Stomach smooth muscle (tissue), 2 donors: ENCODE measurements at regions not wholly inside any gene's neighbourhood (a gene's known extent, or its start where the extent isn't known, plus 50 kb on each side); places are given as distances from the start of the nearest gene placed in this dataset.

ENCODE experiments used
- H3K27ac ChIP-seq: one replicate; pipeline ENCODE4 v1.7.0; 2013; ENCODE audit warnings: mild to moderate bottlenecking, low read length, inconsistent platforms
- H3K27me3 ChIP-seq, 2 donors: one replicate each; pipeline ENCODE4 v1.7.0; 2013; ENCODE audit warnings: low read length in 2 of 2; ENCODE audit not compliant: insufficient read depth in 2 of 2, control insufficient read depth in 1 of 2
- H3K36me3 ChIP-seq, 2 donors: one replicate each; pipeline ENCODE4 v1.7.0; 2013; ENCODE audit warnings: low read length in 2 of 2; ENCODE audit not compliant: control insufficient read depth in 2 of 2, insufficient read depth in 2 of 2
- H3K4me1 ChIP-seq: one replicate; pipeline ENCODE4 v1.7.0; 2013; ENCODE audit warnings: low read length; ENCODE audit not compliant: control insufficient read depth, insufficient read depth
- H3K4me3 ChIP-seq, 2 donors: one replicate each; pipeline ENCODE4 v1.7.0; 2013; ENCODE audit warnings: low read length in 2 of 2
- H3K9ac ChIP-seq, 2 donors: one replicate each; pipeline ENCODE4 v1.7.0; 2013; ENCODE audit warnings: low read length in 2 of 2, mild to moderate bottlenecking in 1 of 2
- H3K9me3 ChIP-seq, 2 donors: one replicate each; pipeline ENCODE4 v1.7.0; 2013; ENCODE audit warnings: low read length in 2 of 2; ENCODE audit not compliant: control insufficient read depth in 2 of 2
- donor health status: healthy.
- donor health status: Pancreatic carcinoma.

DNA sequence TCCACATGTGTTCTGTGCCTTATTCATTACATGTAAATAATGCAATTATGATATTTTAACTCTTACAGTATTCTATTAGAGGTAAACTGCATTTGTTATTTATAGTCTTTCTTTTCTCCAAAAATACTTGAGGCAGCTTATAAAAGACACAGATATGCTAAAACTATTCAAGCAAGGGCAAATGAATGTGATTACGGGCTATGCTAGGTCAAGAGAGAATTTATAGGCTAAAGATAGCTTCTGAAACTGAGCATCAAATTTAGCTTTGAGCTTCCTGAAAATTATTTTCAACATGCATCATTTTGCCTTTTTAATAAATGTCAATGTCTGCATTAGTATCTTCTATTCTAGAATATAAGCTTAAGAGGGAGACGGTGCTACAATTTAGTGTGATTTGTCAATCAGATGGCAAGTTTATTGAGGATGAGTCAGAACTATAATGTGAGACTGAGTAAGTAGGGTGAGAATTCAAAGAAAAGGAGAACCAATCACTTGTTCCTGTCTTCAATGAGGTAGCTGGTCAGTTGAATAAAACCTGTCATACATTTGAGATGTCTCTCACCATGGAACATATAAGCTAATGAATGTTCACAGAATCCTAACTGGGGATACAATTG lies 669.4 kb upstream of the CITED2 start:
- Histone ChIP-seq H3K27me3 (no peaks in the 10 kb centered on the region), H3K27ac (no peak overlapping the region), H3K36me3 (no peaks in the 10 kb centered on the region), H3K4me1 (no peaks in the 10 kb centered on the region), H3K4me3 (no peak overlapping the region), H3K9me3 (no peaks in the 10 kb centered on the region), H3K9ac (no peak overlapping the region)

DNA sequence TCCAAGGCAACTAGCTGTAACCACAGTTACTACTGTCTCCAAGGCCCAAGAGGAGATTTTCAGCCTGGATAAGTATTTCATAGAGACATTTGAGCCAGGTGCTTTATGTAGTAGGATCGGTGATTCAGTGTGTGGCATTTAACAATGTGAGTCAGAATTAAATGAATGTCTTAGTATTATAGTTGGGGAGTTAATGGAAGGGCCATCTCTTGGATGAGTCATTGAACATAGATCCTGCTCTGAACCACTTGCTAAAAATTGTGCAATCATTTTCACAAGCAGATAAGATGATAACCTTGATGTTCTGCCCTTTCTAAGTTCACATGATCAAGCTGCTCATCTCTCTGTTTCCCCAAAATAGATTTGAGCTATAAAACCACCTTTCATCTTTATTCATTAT lies 668.9 kb upstream of the CITED2 start:
- no peaks in the 10 kb centered on the region for H3K4me1 ChIP-seq
- no peak overlapping the region for H3K9ac ChIP-seq
- no peak overlapping the region for H3K27ac ChIP-seq

DNA sequence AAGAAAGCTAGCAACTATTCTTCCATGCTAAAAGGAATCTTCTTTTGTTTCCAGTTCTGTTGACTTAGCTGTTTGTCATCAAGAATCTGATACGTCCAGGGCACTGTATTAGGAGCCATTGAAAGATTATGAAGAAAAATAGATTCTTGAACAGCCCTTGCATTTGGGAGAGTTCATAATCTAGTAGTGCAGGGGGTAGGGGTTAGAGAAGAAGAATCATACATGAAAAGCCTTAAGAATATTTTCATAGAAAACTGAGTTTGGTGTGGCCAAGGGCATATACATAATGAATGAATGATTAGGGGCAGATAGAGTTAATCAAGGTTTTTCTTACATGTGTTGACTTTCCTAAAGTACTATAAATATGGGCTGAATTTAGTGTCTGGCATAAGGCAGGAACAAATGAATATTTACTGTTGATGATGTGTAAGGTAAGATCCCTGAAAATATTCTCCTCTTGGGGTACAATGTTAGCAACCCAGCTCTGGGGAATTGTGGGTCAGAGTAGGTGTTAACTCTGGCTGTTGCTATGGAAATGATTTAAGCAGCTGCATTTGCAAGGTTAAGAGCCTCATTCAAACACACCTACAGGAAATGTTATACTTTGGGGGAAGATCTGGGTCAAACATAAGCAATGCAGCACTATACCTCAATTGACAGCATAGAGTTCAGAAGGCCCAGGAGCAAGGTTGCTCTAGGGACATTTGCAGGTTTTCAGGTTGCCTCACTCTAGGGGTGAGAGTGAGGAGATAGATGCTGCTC lies 667.3 kb upstream of the CITED2 start:
- no peaks in the 10 kb centered on the region for H3K27me3 ChIP-seq
- H3K4me1 ChIP-seq = no peaks in the 10 kb centered on the region
- no peak overlapping the region for H3K27ac ChIP-seq
- H3K9me3 ChIP-seq = no peaks in the 10 kb centered on the region
- H3K9ac ChIP-seq = no peak overlapping the region
- H3K4me3 ChIP-seq = no peak overlapping the region
- no peaks in the 10 kb centered on the region for H3K36me3 ChIP-seq

More for the DNA sequence above, 668.9 kb upstream of the CITED2 start:
- Histone ChIP-seq H3K36me3 (no peaks in the 10 kb centered on the region), H3K27me3 (no peaks in the 10 kb centered on the region), H3K4me3 (no peak overlapping the region), H3K9me3 (no peaks in the 10 kb centered on the region)

DNA sequence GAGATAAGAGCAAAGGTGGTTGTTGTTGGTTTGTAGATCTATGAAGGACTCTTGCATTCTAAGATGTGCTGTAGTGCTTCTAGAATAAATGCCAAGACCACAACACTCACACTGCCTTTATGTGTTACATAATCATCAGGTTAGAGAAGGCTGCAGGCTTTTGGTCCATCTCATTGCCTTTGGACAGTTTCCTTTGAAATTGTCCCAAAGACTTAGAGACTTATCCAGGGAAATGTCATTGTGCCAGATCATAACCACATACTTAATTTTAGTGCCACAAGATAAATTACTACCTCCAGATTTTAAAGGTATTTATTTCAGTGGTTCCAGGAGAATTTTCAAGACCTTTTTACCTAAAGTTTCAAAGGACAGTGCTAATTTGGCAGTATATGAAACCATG lies 666.6 kb upstream of the CITED2 start:
- H3K27me3 ChIP-seq = no peaks in the 10 kb centered on the region
- H3K9me3 ChIP-seq = no peaks in the 10 kb centered on the region
- H3K4me1 ChIP-seq = no peaks in the 10 kb centered on the region
- H3K9ac ChIP-seq = no peak overlapping the region
- H3K27ac ChIP-seq = no peak overlapping the region
- H3K36me3 ChIP-seq = no peaks in the 10 kb centered on the region
- H3K4me3 ChIP-seq = no peak overlapping the region

DNA sequence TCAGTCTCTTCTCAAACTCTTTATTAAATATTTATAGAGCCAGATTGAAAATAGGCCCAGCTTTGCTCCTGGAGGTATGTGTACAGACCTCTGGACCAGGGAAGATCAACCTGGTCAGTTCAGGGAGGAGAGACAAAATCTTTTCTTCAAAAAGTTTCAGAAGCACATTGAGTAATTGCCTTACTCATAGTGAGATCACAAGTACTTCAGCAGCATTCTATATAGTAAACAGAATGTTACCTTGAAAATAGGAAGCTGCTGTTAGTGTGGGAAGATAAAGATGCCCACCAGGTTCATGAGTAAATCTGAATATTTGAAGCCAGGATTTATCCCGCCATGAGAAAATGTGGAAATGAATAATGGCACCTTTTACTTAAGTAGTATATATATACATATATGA lies 665.9 kb upstream of the CITED2 start:
- Histone ChIP-seq H3K27ac (no peak overlapping the region), H3K9me3 (no peaks in the 10 kb centered on the region), H3K9ac (no peak overlapping the region), H3K36me3 (no peaks in the 10 kb centered on the region), H3K4me1 (no peaks in the 10 kb centered on the region), H3K4me3 (no peak overlapping the region), H3K27me3 (no peaks in the 10 kb centered on the region)

DNA sequence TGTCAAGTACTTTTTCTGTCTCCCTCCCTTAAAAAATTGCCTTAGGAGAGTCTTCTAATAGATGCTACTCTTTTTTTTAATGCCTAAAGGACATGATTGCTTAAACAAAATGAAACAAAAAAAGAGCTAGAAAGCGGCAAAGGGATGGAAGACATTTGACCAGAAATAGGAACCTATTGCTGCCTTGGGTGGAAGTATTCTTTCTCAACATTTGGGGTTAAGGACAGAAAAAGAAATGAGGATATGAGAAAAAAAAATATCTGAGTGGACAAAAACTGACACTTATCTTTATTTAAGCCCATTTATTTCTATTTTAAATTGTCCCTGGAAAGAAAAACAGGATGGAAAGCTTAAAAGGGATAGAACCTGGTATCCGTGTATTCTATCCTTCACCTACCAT lies 664.9 kb upstream of the CITED2 start:
- Histone ChIP-seq H3K9ac (no peak overlapping the region), H3K27me3 (no peaks in the 10 kb centered on the region), H3K36me3 (no peaks in the 10 kb centered on the region), H3K4me1 (no peaks in the 10 kb centered on the region), H3K4me3 (no peak overlapping the region), H3K9me3 (no peaks in the 10 kb centered on the region), H3K27ac (no peak overlapping the region)

DNA sequence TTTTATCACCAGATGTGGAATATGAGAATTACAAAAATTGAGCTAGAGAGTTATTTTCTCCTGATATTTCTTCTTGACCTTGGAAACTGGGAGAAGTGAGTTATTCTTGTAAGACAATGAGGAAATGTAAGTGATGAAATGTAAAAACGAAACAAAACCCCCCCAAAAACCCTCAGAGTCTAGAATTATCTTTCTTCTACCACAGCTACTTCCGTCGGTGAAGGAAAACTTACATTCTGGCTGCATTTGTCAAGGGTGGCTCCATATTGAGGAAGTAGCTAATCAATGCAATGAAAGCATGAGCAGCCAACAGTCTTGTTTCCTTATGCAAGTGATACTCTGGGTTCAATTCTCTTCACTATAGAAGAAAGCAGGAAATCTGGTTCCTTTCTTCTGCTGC lies 661.7 kb upstream of the CITED2 start:
- Histone ChIP-seq H3K9ac (no peak overlapping the region), H3K27me3 (no peaks in the 10 kb centered on the region), H3K36me3 (no peaks in the 10 kb centered on the region), H3K4me3 (no peak overlapping the region), H3K4me1 (no peaks in the 10 kb centered on the region), H3K27ac (no peak overlapping the region), H3K9me3 (no peaks in the 10 kb centered on the region)

DNA sequence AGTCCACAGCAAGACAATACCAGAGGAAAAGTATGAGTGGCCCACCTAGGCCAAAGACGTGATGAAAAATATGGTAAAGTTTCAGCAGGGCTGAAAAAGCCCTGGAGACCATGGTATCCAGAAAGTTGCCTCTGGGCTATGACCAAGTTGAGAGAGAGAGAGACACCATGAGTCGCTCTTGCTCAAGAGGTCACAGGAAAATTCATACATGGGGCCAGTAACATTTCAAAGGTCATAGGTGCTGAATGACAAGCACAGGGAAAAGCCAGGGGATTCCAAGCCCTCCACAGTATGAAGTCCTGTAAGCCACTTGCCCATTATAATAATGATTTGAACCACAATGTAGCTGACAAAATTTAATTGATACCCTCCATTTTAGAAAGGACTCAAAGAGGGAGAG lies 657.7 kb upstream of the CITED2 start:
- Histone ChIP-seq H3K27ac (no peak overlapping the region), H3K9me3 (no peaks in the 10 kb centered on the region), H3K36me3 (no peaks in the 10 kb centered on the region), H3K4me3 (no peak overlapping the region), H3K27me3 (no peaks in the 10 kb centered on the region), H3K9ac (no peak overlapping the region), H3K4me1 (no peaks in the 10 kb centered on the region)

DNA sequence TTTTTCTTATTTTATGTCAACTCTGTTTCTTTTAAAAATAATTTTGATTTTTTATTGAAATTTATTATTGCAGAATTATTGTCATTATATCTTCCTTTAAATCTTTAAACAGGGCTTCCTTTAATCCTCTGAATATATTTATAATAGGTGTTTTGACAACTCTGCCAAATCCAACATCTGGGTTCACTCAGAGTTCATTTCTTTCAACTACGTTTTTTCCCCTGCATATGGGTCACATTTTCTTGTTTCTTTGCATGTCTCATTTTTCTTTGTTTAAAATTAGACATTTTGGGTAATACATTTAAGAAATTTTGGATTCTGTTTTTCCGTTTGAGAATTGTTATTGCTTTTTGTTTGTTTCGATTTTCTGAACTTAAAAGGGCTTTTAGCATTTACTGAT lies 655.1 kb upstream of the CITED2 start:
- no peaks in the 10 kb centered on the region for H3K36me3 ChIP-seq
- H3K4me1 ChIP-seq = no peaks in the 10 kb centered on the region
- no peak overlapping the region for H3K4me3 ChIP-seq
- no peak overlapping the region for H3K27ac ChIP-seq
- H3K27me3 ChIP-seq = no peaks in the 10 kb centered on the region
- no peak overlapping the region for H3K9ac ChIP-seq
- no peaks in the 10 kb centered on the region for H3K9me3 ChIP-seq

DNA sequence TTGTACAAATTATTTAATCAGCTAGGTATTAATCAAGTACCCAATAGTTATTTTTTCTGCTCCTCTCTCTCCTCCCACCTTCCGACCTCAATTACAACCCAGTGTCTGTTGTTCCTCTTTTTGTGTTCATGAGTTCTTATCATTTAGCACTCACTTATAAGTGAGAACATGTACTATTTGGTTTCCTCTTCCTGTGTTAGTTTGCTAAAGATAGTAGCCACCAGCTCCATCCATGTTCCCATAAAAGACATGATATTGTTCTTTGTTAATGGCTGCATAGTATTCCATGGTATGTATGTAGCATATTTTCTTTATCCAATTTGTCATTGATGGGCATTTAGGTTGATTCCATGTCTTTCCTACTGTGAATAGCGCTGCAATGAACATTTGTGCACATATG lies 652.8 kb upstream of the CITED2 start:
- Histone ChIP-seq H3K27ac (no peak overlapping the region), H3K36me3 (no peaks in the 10 kb centered on the region), H3K9ac (no peak overlapping the region), H3K9me3 (no peaks in the 10 kb centered on the region), H3K27me3 (no peaks in the 10 kb centered on the region), H3K4me1 (no peaks in the 10 kb centered on the region), H3K4me3 (no peak overlapping the region)

DNA sequence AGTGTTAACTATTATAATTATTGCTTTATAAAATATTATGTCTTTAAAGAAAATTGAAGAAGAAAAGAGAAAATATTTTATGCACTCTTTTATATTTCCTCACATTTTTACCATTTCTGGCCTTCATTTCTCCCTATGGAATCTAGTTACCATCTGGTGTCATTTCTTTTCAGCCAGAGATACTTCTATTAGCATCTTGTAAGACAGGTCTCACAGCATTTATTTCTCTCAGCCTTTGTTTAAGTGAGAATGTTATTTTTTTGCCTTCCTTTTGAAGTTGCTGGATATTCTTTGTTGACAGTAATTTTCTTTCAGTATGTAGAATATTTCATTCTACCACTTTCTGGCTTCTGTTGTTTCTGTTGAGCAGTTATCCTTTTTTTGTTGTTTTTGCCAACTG lies 652.1 kb upstream of the CITED2 start:
- Histone ChIP-seq H3K9me3 (peaks cover 0 to under 1% of the 10 kb centered on the region in 2 donors), H3K9ac (no peak overlapping the region), H3K4me3 (no peak overlapping the region), H3K27ac (no peak overlapping the region), H3K36me3 (no peaks in the 10 kb centered on the region), H3K4me1 (no peaks in the 10 kb centered on the region), H3K27me3 (no peaks in the 10 kb centered on the region)
